ENCODE measurements at regions not wholly inside any gene's neighbourhood (a gene's known extent, or its start where the extent isn't known, plus 50 kb on each side); places are given as distances from the start of the nearest gene placed in this dataset.

DNA sequence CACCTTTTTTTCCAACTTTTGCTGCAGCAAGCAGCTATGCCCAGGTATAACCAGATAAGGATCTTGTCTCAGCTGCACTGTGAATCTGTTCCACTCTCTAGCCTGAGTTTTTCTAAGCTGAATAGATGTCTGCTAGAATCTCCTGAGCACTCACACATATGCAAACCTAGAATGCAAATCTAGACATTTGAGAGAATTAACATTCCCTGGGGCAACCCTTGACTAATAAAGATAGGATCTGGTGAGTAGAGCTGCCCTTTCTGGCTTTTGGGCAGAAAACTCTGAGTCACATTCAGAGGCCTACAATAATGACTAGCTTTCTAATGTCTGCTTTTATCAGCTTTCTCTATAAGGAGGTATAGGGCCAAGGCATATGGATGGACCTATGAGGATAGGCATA is 61.4 kb upstream of the BARHL2 start:
- DNase-seq: no peak

DNA sequence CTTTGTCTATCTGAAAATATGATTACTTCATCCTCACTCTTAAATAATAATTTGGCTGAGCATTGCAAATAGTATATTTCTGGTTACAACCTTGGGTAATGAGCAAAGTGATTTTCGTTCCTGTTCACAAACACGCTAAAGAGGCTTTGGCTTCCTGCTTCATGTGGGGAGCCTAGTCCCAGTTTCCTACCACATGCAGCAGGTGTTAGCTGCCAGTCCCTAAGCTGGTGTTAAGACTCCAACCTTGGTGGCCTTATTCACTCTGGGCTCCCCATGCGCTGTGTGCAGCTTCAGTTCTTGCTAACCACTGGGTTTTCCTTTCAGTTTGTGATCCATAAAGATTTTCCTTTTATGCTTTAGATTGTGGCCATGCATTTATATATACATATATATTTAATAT is 56.7 kb upstream of the BARHL2 start:
- no peak for DNase-seq

DNA sequence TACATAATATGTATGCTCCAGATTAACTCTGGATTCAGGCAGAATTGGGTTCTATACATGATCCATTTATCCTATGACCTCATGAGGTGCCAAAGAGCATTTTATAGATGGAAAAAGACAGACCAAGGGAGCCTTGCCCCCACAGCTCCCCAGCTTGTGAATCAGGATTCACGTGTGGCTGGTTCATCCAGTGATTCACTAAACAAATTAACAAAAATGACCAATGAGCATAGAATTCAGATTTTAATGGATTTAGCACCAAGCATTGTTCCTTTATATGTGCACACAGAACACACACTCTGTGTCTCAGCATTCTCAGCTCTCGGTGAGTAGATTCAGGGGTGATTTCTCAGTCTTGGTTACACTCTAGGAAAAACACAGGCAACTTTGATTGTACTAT is 51.7 kb upstream of the BARHL2 start:
- DNase-seq: no peak

DNA sequence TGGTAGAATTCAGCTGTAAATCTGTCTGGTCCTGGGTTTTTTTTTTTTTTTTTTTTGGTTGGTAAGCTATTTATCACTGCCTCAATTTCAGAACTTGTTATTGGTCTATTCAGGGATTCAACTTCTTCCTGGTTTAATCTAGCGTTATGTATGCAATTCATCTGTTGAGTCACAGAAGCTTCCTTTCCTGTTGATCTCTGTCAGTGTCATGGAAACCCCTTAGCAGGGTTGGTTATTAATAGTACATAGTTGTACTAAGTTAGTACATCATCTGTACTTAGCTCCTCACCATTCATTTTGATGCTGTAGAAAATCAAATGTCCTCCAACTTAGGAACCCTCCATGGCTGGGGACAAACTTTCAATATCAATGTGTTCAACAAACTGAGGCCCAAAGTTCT is 51.0 kb upstream of the BARHL2 start:
- no peak for DNase-seq
